ENCODE measurements at regions not wholly inside any gene's neighbourhood (a gene's known extent, or its start where the extent isn't known, plus 50 kb on each side); places are given as distances from the start of the nearest gene placed in this dataset.

GRCh38 chr1:216910081-216910840 lies 187.0 kb upstream of the ESRRG start:
- no peak overlapping the region for H3K4me3 ChIP-seq
- DNase-seq (ENCODE audit: low spot score), result no peak

GRCh38 chr1:216908126-216908525 lies 184.9 kb upstream of the ESRRG start:
- TF ChIP-seq CTCF (IDR thresholded peaks at IDR 0.05), result no peak
- Histone ChIP-seq H3K4me3 (no peak overlapping the region), H3K27ac (no peak overlapping the region)
- no peak for DNase-seq (ENCODE audit: low spot score)

More at GRCh38 chr1:216910081-216910840, 187.0 kb upstream of the ESRRG start:
- H3K27ac ChIP-seq, result no peak overlapping the region
- TF ChIP-seq CTCF (IDR thresholded peaks at IDR 0.05), result no peak

GRCh38 chr1:216907100-216907499 lies 183.9 kb upstream of the ESRRG start:
- Histone ChIP-seq H3K27ac (no peak overlapping the region), H3K4me3 (no peak overlapping the region)
- no peak for DNase-seq (ENCODE audit: low spot score)
- TF ChIP-seq CTCF (IDR thresholded peaks at IDR 0.05), result no peak

- TF ChIP-seq CTCF (IDR thresholded peaks at IDR 0.05), result no peak
- no peak overlapping the region for H3K27ac ChIP-seq
- H3K4me3 ChIP-seq, result no peak overlapping the region
- DNase-seq (ENCODE audit: low spot score), result no peak
These were observed 182.6 kb upstream of the ESRRG start for GRCh38 chr1:216905781-216906180.

GRCh38 chr1:216905137-216905536 lies 181.9 kb upstream of the ESRRG start:
- TF ChIP-seq CTCF (IDR thresholded peaks at IDR 0.05), result no peak

GRCh38 chr1:216904471-216904870 lies 181.2 kb upstream of the ESRRG start:
- H3K4me3 ChIP-seq, result no peak overlapping the region
- DNase-seq (ENCODE audit: low spot score), result no peak
- no peak overlapping the region for H3K27ac ChIP-seq
- TF ChIP-seq CTCF (IDR thresholded peaks at IDR 0.05), result no peak

More at GRCh38 chr1:216905137-216905536, 181.9 kb upstream of the ESRRG start:
- no peak overlapping the region for H3K27ac ChIP-seq
- no peak for DNase-seq (ENCODE audit: low spot score)
- H3K4me3 ChIP-seq, result no peak overlapping the region

GRCh38 chr1:216903382-216903740 lies 180.1 kb upstream of the ESRRG start:
- H3K27ac ChIP-seq, result no peak overlapping the region
- TF ChIP-seq CTCF (IDR thresholded peaks at IDR 0.05), result no peak

More at GRCh38 chr1:216903382-216903740, 180.1 kb upstream of the ESRRG start:
- no peak for DNase-seq (ENCODE audit: low spot score)
- H3K4me3 ChIP-seq, result no peak overlapping the region
